B cell (primary cell): ENCODE measurements at regions not wholly inside any gene's neighbourhood (a gene's known extent, or its start where the extent isn't known, plus 50 kb on each side); places are given as distances from the start of the nearest gene placed in this dataset.

Experiments used
- ATAC-seq: fragments of 200-7000 bp; cut with Tn5 transposase; one replicate; pipeline ENCODE4 v1.10.0; 2021; ENCODE audit warnings: low read depth, mild to moderate bottlenecking, moderate number of reproducible peaks, moderate library complexity
- CTCF ChIA-PET: fragments of 350-600 bp; sonication (Branson Sonifier 250); formaldehyde crosslinking; loops from one replicate; lab custom pipeline; 2021; ENCODE audit warnings: antibody characterized with exemption, inconsistent platforms; lab: Charles Lee
- POLR2A ChIA-PET: fragments of 350-600 bp; sonication (Branson Sonifier 250); formaldehyde crosslinking; loops from one replicate; lab custom pipeline; 2021; ENCODE audit warnings: antibody characterized with exemption; lab: Charles Lee
- DNase-seq: peaks from one replicate; pipeline ENCODE4 v3.0.0; 2013
- H2AFZ ChIP-seq: 2 replicates; pipeline ENCODE4 v1.6.1; 2012; ENCODE audit warnings: mild to moderate bottlenecking, low read depth, low read length; ENCODE audit not compliant: insufficient read depth, poor library complexity, severe bottlenecking
- H3K27ac ChIP-seq, 2 donors: 1 replicate in 1 of 2; 2 replicates in 1 of 2; pipeline ENCODE4 v1.5.1; 2012 to 2013; ENCODE audit warnings: low read length in 2 of 2, mild to moderate bottlenecking in 2 of 2, moderate library complexity in 1 of 2
- H3K27me3 ChIP-seq, 4 experiments: fragments of 200-600 bp in 1 of 4; sonication (generic) in 1 of 4; replicated peaks in 1 of 4; 1 replicate in 2 of 4; 2 replicates in 2 of 4; pipeline versions ENCODE4 v1.6.1 to v1.7.0; 2013 to 2016; ENCODE audit warnings: low read length in 3 of 4, mild to moderate bottlenecking in 2 of 4, mixed read lengths in 1 of 4, moderate library complexity in 1 of 4; ENCODE audit not compliant: insufficient read depth in 4 of 4, control insufficient read depth in 3 of 4; ENCODE audit errors: control extremely low read depth in 1 of 4
- H3K36me3 ChIP-seq, 2 experiments: replicated peaks in 1 of 2; 1 replicate in 1 of 2; 2 replicates in 1 of 2; pipeline versions ENCODE4 v1.6.1 to v1.7.1; 2013; ENCODE audit warnings: low read length in 1 of 2; ENCODE audit not compliant: insufficient read depth in 2 of 2, control insufficient read depth in 1 of 2; ENCODE audit errors: control extremely low read depth in 1 of 2, extremely low read depth in 1 of 2
- H3K4me1 ChIP-seq, 2 donors: fragments of 200-600 bp in 1 of 2; sonication (generic) in 1 of 2; 1 replicate in 1 of 2; 2 replicates in 1 of 2; pipeline versions ENCODE4 v1.5.1 to v1.6.1; 2013 to 2017; ENCODE audit warnings: low read length in 2 of 2; ENCODE audit not compliant: control insufficient read depth in 2 of 2, insufficient read depth in 2 of 2
- H3K4me2 ChIP-seq: replicated peaks from 2 replicates; pipeline ENCODE3; 2012; ENCODE audit warnings: mild to moderate bottlenecking, low read depth, low read length; ENCODE audit not compliant: poor library complexity, severe bottlenecking
- H3K4me3 ChIP-seq, 5 experiments: fragments of 200-600 bp in 1 of 5; sonication (generic) in 1 of 5; 1 replicate in 3 of 5; 2 replicates in 2 of 5; pipeline versions ENCODE4 v1.5.1 to v1.7.0; 2011 to 2016; ENCODE audit warnings: low read length in 4 of 5, mild to moderate bottlenecking in 4 of 5, low read depth in 2 of 5, control low read depth in 1 of 5, moderate library complexity in 1 of 5; ENCODE audit not compliant: insufficient read depth in 1 of 5; ENCODE audit errors: control extremely low read depth in 1 of 5, extremely low read depth in 1 of 5
- H3K79me2 ChIP-seq: fragments of 200-600 bp; sonication (generic); one replicate; pipeline ENCODE4 v1.6.0; 2016; ENCODE audit warnings: low read length; ENCODE audit not compliant: control insufficient read depth, insufficient read depth
- H3K9ac ChIP-seq: fragments of 200-600 bp; sonication (generic); 2 replicates; pipeline ENCODE4 v1.6.1; 2017; ENCODE audit warnings: mild to moderate bottlenecking, low read length, moderate library complexity
- H3K9me3 ChIP-seq, 3 donors: one replicate each; pipeline versions ENCODE4 v1.6.1 to v1.7.1; 2013; ENCODE audit warnings: low read length in 2 of 3; ENCODE audit not compliant: control insufficient read depth in 2 of 3, insufficient read depth in 1 of 3; ENCODE audit errors: control extremely low read depth in 1 of 3
- H4K20me1 ChIP-seq: 2 replicates; pipeline ENCODE4 v1.6.0; 2012; ENCODE audit warnings: mild to moderate bottlenecking, low read length; ENCODE audit not compliant: insufficient read depth, control insufficient read depth, poor library complexity, severe bottlenecking
- H3K27ac Mint-ChIP-seq: one replicate; pipeline ENCODE4 v1.8.0; 2021; ENCODE audit warnings: mixed read lengths
- H3K27me3 Mint-ChIP-seq: one replicate; pipeline ENCODE4 v1.8.0; 2021; ENCODE audit warnings: mixed read lengths
- H3K4me1 Mint-ChIP-seq: one replicate; pipeline ENCODE4 v1.8.0; 2021; ENCODE audit warnings: mixed read lengths
- H3K4me3 Mint-ChIP-seq: one replicate; pipeline ENCODE4 v1.8.0; 2021; ENCODE audit warnings: mixed read lengths
- H3K9me3 Mint-ChIP-seq: one replicate; pipeline ENCODE4 v1.8.0; 2022; ENCODE audit warnings: mixed read lengths; ENCODE audit not compliant: insufficient read depth
- EZH2 ChIP-seq: IDR thresholded peaks from 2 replicates; pipeline ENCODE4 v1.6.1; 2012; ENCODE audit warnings: borderline replicate concordance, low read depth, mild to moderate bottlenecking, moderate library complexity, low read length; ENCODE audit not compliant: insufficient read depth, poor library complexity, severe bottlenecking
- WGBS: methylation state at CpG from one replicate; pipeline ENCODE4 v1.1.5; 2013; ENCODE audit warnings: missing lambda C conversion rate; ENCODE audit not compliant: insufficient coverage; 5-methylcytosine and 5-hydroxymethylcytosine counted together
- intact Hi-C: fragments of 100-400 bp; cut with micrococcal nuclease; formaldehyde crosslinking; loops from one replicate; pipeline ENCODE4 v1.10.0; 2022
- TF ChIP-seq, protein P1 (sequence below): fragments of 200-600 bp; IDR thresholded peaks from one replicate; pipeline ENCODE4 v1.8.0; 2022; ENCODE audit warnings: antibody characterized with exemption, mild to moderate bottlenecking

- Histone ChIP-seq H3K36me3 (no peaks in the 10 kb centered on the region), H3K9me3 (peaks cover 0 to 6% (median 0%) of the 10 kb centered on the region in 3 donors), H3K79me2 (no peaks in the 10 kb centered on the region), H3K4me3 (no peak overlapping the region), H3K27ac (no peak overlapping the region), H3K4me2 (no peak overlapping the region), H4K20me1 (no peaks in the 10 kb centered on the region), H3K4me1 (no peaks in the 10 kb centered on the region), H3K27me3 (no peaks in the 10 kb centered on the region), H3K9ac (no peak overlapping the region), H2AFZ (no peak overlapping the region)
- 82% methylated on average over 2 of the region's 2 CpGs for WGBS
- POLR2A ChIA-PET = no interaction called here
- no peaks in the 10 kb centered on the region for H3K27me3 Mint-ChIP-seq
- ATAC-seq (no peak), DNase-seq (no peak)
- no peak for TF ChIP-seq EZH2
- TF ChIP-seq, protein P1, sequence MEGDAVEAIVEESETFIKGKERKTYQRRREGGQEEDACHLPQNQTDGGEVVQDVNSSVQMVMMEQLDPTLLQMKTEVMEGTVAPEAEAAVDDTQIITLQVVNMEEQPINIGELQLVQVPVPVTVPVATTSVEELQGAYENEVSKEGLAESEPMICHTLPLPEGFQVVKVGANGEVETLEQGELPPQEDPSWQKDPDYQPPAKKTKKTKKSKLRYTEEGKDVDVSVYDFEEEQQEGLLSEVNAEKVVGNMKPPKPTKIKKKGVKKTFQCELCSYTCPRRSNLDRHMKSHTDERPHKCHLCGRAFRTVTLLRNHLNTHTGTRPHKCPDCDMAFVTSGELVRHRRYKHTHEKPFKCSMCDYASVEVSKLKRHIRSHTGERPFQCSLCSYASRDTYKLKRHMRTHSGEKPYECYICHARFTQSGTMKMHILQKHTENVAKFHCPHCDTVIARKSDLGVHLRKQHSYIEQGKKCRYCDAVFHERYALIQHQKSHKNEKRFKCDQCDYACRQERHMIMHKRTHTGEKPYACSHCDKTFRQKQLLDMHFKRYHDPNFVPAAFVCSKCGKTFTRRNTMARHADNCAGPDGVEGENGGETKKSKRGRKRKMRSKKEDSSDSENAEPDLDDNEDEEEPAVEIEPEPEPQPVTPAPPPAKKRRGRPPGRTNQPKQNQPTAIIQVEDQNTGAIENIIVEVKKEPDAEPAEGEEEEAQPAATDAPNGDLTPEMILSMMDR = no peak
- peaks cover 5% of the 10 kb centered on the region for H3K9me3 Mint-ChIP-seq
- no peak overlapping the region for H3K4me3 Mint-ChIP-seq
- CTCF ChIA-PET = no interaction called here
- intact Hi-C loops = no loop called here
- no peaks in the 10 kb centered on the region for H3K4me1 Mint-ChIP-seq
- no peak overlapping the region for H3K27ac Mint-ChIP-seq
Measured at GRCh38 chr1:193850745-193851144, 664.3 kb upstream of the B3GALT2 start.

DNA sequence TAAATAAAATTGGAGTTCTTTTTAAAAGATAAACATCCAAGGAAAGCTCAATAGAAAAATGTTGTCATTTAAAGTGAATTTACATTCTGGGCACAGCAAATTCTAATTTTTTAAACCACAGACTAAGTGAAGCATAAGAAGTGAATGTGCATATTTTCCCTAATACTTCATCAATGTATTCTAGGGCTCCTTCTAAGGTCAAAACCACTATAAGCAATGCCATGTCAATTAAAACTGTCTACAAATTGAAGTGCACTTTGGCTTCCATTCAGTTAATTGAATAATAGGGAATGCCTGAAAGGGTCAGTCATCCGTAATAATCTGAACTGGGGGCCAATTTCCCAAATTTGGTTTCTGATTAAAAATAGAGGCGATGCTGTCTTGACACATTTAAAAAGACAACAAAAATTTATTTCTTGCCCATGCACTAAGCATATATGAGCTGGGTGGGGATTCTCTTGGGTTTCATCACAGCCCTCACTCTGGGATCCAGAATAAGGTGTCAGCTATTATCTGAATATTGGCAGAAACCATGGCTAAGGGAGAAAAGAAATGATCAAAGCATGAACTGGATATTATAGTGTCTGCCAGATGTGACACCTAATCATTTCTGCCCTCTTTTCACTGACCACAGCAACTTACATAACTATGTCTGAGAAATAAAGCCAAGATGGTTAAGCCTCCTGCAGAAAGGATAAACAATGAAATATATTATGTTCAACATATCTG lies 660.6 kb upstream of the B3GALT2 start:
- H3K4me3 ChIP-seq = no peak overlapping the region
- peaks cover 0 to 1% (median 0%) of the 10 kb centered on the region in 3 donors for H3K9me3 ChIP-seq
- Mint-ChIP-seq H3K27me3 (no peaks in the 10 kb centered on the region), H3K4me1 (no peaks in the 10 kb centered on the region), H3K4me3 (no peak overlapping the region), H3K9me3 (no peaks in the 10 kb centered on the region), H3K27ac (no peak overlapping the region)
- TF ChIP-seq, protein P1 = no peak
- no peak for TF ChIP-seq EZH2
- no CpG with 5 or more reads among the region's 2 CpGs for WGBS
- no peak for DNase-seq
- no peaks in the 10 kb centered on the region for H3K79me2 ChIP-seq
- no peak overlapping the region for H3K27ac ChIP-seq
- H2AFZ ChIP-seq = no peak overlapping the region
- H3K4me1 ChIP-seq = no peaks in the 10 kb centered on the region
- ChIA-PET POLR2A (no interaction called here), CTCF (no interaction called here)
- no peak for ATAC-seq
- no peaks in the 10 kb centered on the region for H3K36me3 ChIP-seq
- H3K9ac ChIP-seq = no peak overlapping the region
- intact Hi-C loops = no loop called here
- no peaks in the 10 kb centered on the region for H4K20me1 ChIP-seq
- no peak overlapping the region for H3K4me2 ChIP-seq
- H3K27me3 ChIP-seq = no peaks in the 10 kb centered on the region
